ENCODE measurements at regions not wholly inside any gene's neighbourhood (a gene's known extent, or its start where the extent isn't known, plus 50 kb on each side); places are given as distances from the start of the nearest gene placed in this dataset.
"Not testable (repeated sequence)": the region's sequence is repeated elsewhere in the genome, so short reads cannot be mapped to it uniquely, and the experiment has no call there.

GRCh38 chr6:144634371-144634770 is 349.2 kb downstream of the UTRN start:
- Mint-ChIP-seq H3K4me1 (ENCODE audit: low read depth in 2 of 2) (peaks cover 20 to 28% of the 10 kb centered on the region in 2 donors), H3K9me3 (peaks cover 4% of the 10 kb centered on the region), H3K27ac (peak overlapping the region; percentile 22 to 50), H3K27me3 (no peaks in the 10 kb centered on the region), H3K4me3 (no peak overlapping the region), H3K36me3 (no peaks in the 10 kb centered on the region)
- no peak for ATAC-seq
- DNase-seq (ENCODE audit: low spot score) = no peak

DNA sequence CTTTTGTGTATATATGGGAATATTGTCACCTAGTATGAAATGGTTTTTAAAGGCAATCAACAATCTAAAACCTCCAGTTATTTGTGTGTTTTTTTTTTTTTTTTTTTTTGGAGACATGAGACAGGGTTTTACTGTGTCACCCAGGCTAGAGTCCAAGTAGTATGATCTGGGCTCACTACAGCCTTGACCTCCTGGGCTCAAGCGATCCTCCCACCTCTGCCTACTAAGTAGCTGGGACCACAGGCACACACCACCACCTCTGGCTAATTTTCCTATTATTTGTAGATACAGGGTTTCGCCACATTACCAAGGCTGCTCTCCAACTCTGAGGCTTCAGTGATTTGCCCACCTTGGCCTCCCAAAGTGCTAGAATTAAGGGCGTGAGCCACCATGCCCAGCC is 349.9 kb downstream of the UTRN start:
- no peaks in the 10 kb centered on the region for H3K27me3 Mint-ChIP-seq
- H3K27ac Mint-ChIP-seq = peak overlapping the region; percentile 22 to 50
- H3K9me3 Mint-ChIP-seq = peaks cover 4% of the 10 kb centered on the region
- peaks cover 22 to 31% of the 10 kb centered on the region in 2 donors for H3K4me1 Mint-ChIP-seq (ENCODE audit: low read depth in 2 of 2)
- no peak for ATAC-seq
- H3K4me3 Mint-ChIP-seq = no peak overlapping the region
- DNase-seq (ENCODE audit: low spot score) = no peak
- H3K36me3 Mint-ChIP-seq = no peaks in the 10 kb centered on the region

DNA sequence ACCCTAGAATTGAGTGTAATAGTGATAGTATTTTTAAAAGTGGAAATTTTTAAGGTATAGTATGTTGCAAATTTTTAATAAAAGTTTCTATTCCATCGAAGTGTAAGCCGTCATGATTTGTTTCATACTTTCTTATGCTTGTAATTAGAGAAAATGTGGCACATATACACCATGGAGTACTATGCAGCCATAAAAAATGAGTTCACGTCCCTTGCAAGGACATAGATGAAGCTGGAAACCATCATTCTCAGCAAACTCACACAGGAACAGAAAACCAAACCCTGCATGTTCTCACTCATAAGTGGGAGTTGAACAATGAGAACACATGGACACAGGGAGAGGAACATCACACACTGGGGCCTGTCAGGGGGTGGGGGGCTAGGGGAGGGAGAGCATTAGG is 350.9 kb downstream of the UTRN start:
- H3K4me1 Mint-ChIP-seq (ENCODE audit: low read depth in 2 of 2) = peaks cover 19 to 27% of the 10 kb centered on the region in 2 donors

DNA sequence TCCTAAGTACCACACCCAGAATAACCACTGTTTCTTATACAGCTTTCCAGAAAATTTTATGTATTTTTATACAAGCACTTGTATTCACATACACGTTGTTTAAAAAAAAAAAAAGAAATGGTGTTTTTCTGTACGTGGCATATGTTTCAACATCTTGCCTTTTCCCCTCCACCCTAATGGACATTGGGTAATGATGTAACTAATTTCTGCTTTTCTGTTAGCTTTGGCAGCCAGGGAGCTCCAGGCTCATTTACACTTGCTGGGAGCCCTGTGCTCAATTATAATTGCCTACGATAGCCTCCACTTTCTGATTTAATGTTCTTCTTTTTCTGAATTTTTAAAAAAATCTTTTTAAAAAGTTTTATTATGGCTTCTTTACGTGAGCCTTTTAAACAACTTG is 352.4 kb downstream of the UTRN start:
- Mint-ChIP-seq H3K4me3 (no peak overlapping the region), H3K27me3 (no peaks in the 10 kb centered on the region), H3K36me3 (no peaks in the 10 kb centered on the region), H3K4me1 (ENCODE audit: low read depth in 2 of 2) (peaks cover 18 to 31% of the 10 kb centered on the region in 2 donors), H3K27ac (peak overlapping the region in 1 of 2 donors; percentile 50), H3K9me3 (peaks cover 4% of the 10 kb centered on the region)
- ATAC-seq = no peak
- DNase-seq (ENCODE audit: low spot score) = no peak

More for the DNA sequence above, 350.9 kb downstream of the UTRN start:
- not testable (repeated sequence) for H3K9me3 Mint-ChIP-seq; H3K4me3 Mint-ChIP-seq; H3K36me3 Mint-ChIP-seq; H3K27ac Mint-ChIP-seq; DNase-seq (ENCODE audit: low spot score); ATAC-seq; H3K27me3 Mint-ChIP-seq

DNA sequence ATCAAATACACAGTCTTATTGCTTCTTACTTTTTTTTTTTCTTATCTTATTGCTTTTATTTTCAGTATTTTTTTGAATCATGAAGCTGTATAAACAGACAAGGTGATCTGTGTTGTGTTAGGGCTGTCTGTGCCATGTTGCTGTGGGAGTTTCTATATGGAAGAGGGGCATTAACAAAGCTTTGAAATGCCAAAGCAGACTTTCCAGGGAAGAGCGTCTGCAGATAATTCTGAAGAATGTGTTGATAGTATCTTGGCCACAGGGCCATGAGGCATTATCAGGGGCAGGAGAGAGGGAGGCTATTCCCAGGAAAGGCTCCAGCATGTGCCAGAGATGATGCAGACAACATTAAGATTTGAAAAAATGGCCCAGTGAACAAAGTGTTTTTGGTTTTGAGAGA is 354.5 kb downstream of the UTRN start:
- Mint-ChIP-seq H3K9me3 (peaks cover 4% of the 10 kb centered on the region), H3K36me3 (no peaks in the 10 kb centered on the region), H3K4me3 (no peak overlapping the region), H3K27ac (peak overlapping the region; percentile 12 to 45), H3K27me3 (no peaks in the 10 kb centered on the region), H3K4me1 (ENCODE audit: low read depth in 2 of 2) (peaks cover 18 to 31% of the 10 kb centered on the region in 2 donors)
- DNase-seq (ENCODE audit: low spot score) = no peak
- ATAC-seq = no peak

GRCh38 chr6:144641286-144641685 is 356.2 kb downstream of the UTRN start:
- Mint-ChIP-seq H3K27me3 (no peaks in the 10 kb centered on the region), H3K9me3 (peaks cover 4% of the 10 kb centered on the region), H3K4me1 (ENCODE audit: low read depth in 2 of 2) (peaks cover 23 to 37% of the 10 kb centered on the region in 2 donors), H3K36me3 (no peaks in the 10 kb centered on the region), H3K4me3 (no peak overlapping the region), H3K27ac (peak overlapping the region in 1 of 2 donors; percentile 60)
- ATAC-seq (no peak), DNase-seq (ENCODE audit: low spot score) (no peak)

- DNase-seq (ENCODE audit: low spot score) (no peak), ATAC-seq (no peak)
- Mint-ChIP-seq H3K9me3 (no peaks in the 10 kb centered on the region), H3K4me1 (ENCODE audit: low read depth in 2 of 2) (peaks cover 33 to 40% of the 10 kb centered on the region in 2 donors), H3K27me3 (no peaks in the 10 kb centered on the region), H3K36me3 (peaks cover 2% of the 10 kb centered on the region), H3K27ac (no peak overlapping the region), H3K4me3 (no peak overlapping the region)
These were observed 359.6 kb downstream of the UTRN start for GRCh38 chr6:144644776-144645175.

- H3K27ac Mint-ChIP-seq = peak overlapping the region in 1 of 2 donors; percentile 42
- peaks cover 34 to 39% of the 10 kb centered on the region in 2 donors for H3K4me1 Mint-ChIP-seq (ENCODE audit: low read depth in 2 of 2)
- no peaks in the 10 kb centered on the region for H3K9me3 Mint-ChIP-seq
- no peak for DNase-seq (ENCODE audit: low spot score)
- no peak for ATAC-seq
- peaks cover 5% of the 10 kb centered on the region for H3K36me3 Mint-ChIP-seq
- no peak overlapping the region for H3K4me3 Mint-ChIP-seq
- H3K27me3 Mint-ChIP-seq = no peaks in the 10 kb centered on the region
These were observed 361.2 kb downstream of the UTRN start for GRCh38 chr6:144646093-144647056.

- H3K27me3 Mint-ChIP-seq = no peaks in the 10 kb centered on the region
- no peaks in the 10 kb centered on the region for H3K9me3 Mint-ChIP-seq
- ATAC-seq (no peak), DNase-seq (ENCODE audit: low spot score) (no peak)
- H3K4me3 Mint-ChIP-seq = no peak overlapping the region
- H3K27ac Mint-ChIP-seq = peak overlapping the region in 1 of 2 donors; percentile 81
- peaks cover 11% of the 10 kb centered on the region for H3K36me3 Mint-ChIP-seq
- peaks cover 40 to 44% of the 10 kb centered on the region in 2 donors for H3K4me1 Mint-ChIP-seq (ENCODE audit: low read depth in 2 of 2)
These were observed 362.4 kb downstream of the UTRN start for GRCh38 chr6:144647406-144647964.

- ATAC-seq (no peak), DNase-seq (ENCODE audit: low spot score) (no peak)
- Mint-ChIP-seq H3K27ac (peak overlapping the region; percentile 7 to 81), H3K9me3 (no peaks in the 10 kb centered on the region), H3K4me3 (no peak overlapping the region), H3K27me3 (no peaks in the 10 kb centered on the region), H3K36me3 (peaks cover 11% of the 10 kb centered on the region), H3K4me1 (ENCODE audit: low read depth in 2 of 2) (peaks cover 44 to 46% of the 10 kb centered on the region in 2 donors)
These were observed 363.0 kb downstream of the UTRN start for GRCh38 chr6:144647971-144648651.

DNA sequence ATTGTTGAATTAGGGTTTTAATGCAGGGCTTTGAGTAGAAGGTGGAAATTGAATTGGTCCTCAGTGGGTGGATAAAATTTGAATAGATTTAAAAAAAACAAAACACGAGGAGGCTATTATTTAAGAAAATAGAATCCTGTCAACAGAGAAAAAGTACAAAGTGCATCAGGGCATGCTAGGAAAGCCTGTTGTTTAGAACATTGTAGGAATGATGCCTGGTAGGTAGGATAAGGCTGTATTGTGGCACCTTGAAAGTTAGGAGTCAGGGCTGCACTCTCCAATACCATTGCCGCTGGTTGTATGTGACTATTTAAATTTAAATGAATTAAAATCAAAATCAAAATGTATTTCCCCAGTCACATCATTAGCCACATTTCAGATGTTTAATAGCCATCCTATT is 363.9 kb downstream of the UTRN start:
- H3K36me3 Mint-ChIP-seq = peaks cover 11% of the 10 kb centered on the region
- DNase-seq (ENCODE audit: low spot score) = no peak
- no peak overlapping the region for H3K4me3 Mint-ChIP-seq
- peak overlapping the region in 1 of 2 donors; percentile 81 for H3K27ac Mint-ChIP-seq
- no peak for ATAC-seq
- no peaks in the 10 kb centered on the region for H3K9me3 Mint-ChIP-seq
- H3K27me3 Mint-ChIP-seq = no peaks in the 10 kb centered on the region
- H3K4me1 Mint-ChIP-seq (ENCODE audit: low read depth in 2 of 2) = peaks cover 50 to 54% of the 10 kb centered on the region in 2 donors

- no peak for ATAC-seq
- peaks cover 11% of the 10 kb centered on the region for H3K36me3 Mint-ChIP-seq
- H3K9me3 Mint-ChIP-seq = no peaks in the 10 kb centered on the region
- H3K4me3 Mint-ChIP-seq = peak overlapping the region; percentile 27
- DNase-seq (ENCODE audit: low spot score) = no peak
- peak overlapping the region; percentile 79 to 82 for H3K27ac Mint-ChIP-seq
- H3K4me1 Mint-ChIP-seq (ENCODE audit: low read depth in 2 of 2) = peaks cover 52 to 62% of the 10 kb centered on the region in 2 donors
- no peaks in the 10 kb centered on the region for H3K27me3 Mint-ChIP-seq
These were observed 366.1 kb downstream of the UTRN start for GRCh38 chr6:144651234-144651633.

DNA sequence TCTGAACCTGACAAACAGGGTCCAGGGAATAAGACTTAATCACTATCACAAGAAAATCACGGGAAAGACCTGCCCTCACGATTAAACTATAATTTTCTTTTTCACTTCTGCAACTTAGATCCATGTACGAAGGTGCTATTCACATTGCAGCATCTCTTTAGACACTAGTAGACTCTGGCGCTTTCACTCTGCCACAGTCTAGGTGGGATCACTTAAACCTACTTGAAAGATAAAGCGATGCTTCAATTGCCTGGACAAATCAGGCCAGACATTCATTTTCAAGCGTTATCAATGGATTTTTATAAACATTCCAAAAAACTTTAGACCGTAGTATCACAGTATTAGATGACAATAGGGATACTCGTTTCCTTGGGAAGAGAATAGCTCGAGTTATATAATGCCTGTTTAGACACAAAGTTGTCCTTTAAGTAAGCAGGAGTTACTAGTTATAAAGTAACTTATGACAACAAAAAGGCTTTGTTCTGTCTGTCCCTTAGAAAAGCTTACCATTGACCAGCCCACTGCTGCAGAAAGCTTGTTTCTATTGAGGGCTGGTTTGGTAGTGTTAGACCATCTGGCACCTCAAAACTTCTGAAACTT is 367.3 kb downstream of the UTRN start:
- no peaks in the 10 kb centered on the region for H3K9me3 Mint-ChIP-seq
- no peaks in the 10 kb centered on the region for H3K27me3 Mint-ChIP-seq
- peaks cover 47 to 65% of the 10 kb centered on the region in 2 donors for H3K4me1 Mint-ChIP-seq (ENCODE audit: low read depth in 2 of 2)
- H3K4me3 Mint-ChIP-seq = peak overlapping the region; percentile 27
- ATAC-seq (no peak), DNase-seq (ENCODE audit: low spot score) (no peak)
- peaks cover 11% of the 10 kb centered on the region for H3K36me3 Mint-ChIP-seq
- peak overlapping the region; percentile 79 to 82 for H3K27ac Mint-ChIP-seq

Measured in natural killer cell treated with Interleukin-12 subunit alpha and Interleukin-12 subunit beta and Interleukin-15 and Interleukin-18, amount 100 ng/mL, for 72 hours (primary cell).